Muscle layer of duodenum (tissue), 2 donors: ENCODE measurements at regions not wholly inside any gene's neighbourhood (a gene's known extent, or its start where the extent isn't known, plus 50 kb on each side); places are given as distances from the start of the nearest gene placed in this dataset.
"Not testable (repeated sequence)": the region's sequence is repeated elsewhere in the genome, so short reads cannot be mapped to it uniquely, and the experiment has no call there.

Experiments
- H3K27ac ChIP-seq: one replicate; pipeline ENCODE4 v1.7.0; 2013; ENCODE audit warnings: mild to moderate bottlenecking, low read length
- H3K27me3 ChIP-seq: one replicate; pipeline ENCODE4 v1.7.0; 2013; ENCODE audit warnings: low read depth, mild to moderate bottlenecking, control low read depth, low read length
- H3K36me3 ChIP-seq, 2 donors: one replicate each; pipeline ENCODE4 v1.7.0; 2013; ENCODE audit warnings: low read length in 2 of 2, control low read depth in 1 of 2, mild to moderate bottlenecking in 1 of 2; ENCODE audit not compliant: insufficient read depth in 2 of 2, control insufficient read depth in 1 of 2
- H3K4me1 ChIP-seq, 2 donors: one replicate each; pipeline ENCODE4 v1.7.0; 2013; ENCODE audit warnings: low read length in 2 of 2, mild to moderate bottlenecking in 2 of 2, control low read depth in 1 of 2, moderate library complexity in 1 of 2; ENCODE audit not compliant: insufficient read depth in 2 of 2, control insufficient read depth in 1 of 2
- H3K4me3 ChIP-seq, 2 donors: one replicate each; pipeline ENCODE4 v1.7.0; 2013; ENCODE audit warnings: low read length in 2 of 2, low read depth in 1 of 2, mild to moderate bottlenecking in 1 of 2
- H3K9me3 ChIP-seq, 2 donors: one replicate each; pipeline ENCODE4 v1.7.0; 2013; ENCODE audit warnings: low read length in 2 of 2, control low read depth in 1 of 2, mild to moderate bottlenecking in 1 of 2; ENCODE audit not compliant: control insufficient read depth in 1 of 2
- donor health status: healthy.

- not testable (repeated sequence) for H3K4me3 ChIP-seq, H3K4me1 ChIP-seq
These were observed 189.1 kb downstream of the DUSP10 start for GRCh38 chr1:221552792-221553191.

GRCh38 chr1:221555689-221556433 is 186.0 kb downstream of the DUSP10 start:
- no peaks in the 10 kb centered on the region for H3K36me3 ChIP-seq
- H3K27me3 ChIP-seq, result no peaks in the 10 kb centered on the region
- H3K4me3 ChIP-seq, result no peak overlapping the region
- no peak overlapping the region for H3K27ac ChIP-seq
- H3K4me1 ChIP-seq, result no peaks in the 10 kb centered on the region
- no peaks in the 10 kb centered on the region for H3K9me3 ChIP-seq

More at GRCh38 chr1:221552792-221553191, 189.1 kb downstream of the DUSP10 start:
- H3K36me3 ChIP-seq, H3K9me3 ChIP-seq, H3K27me3 ChIP-seq, H3K27ac ChIP-seq: not testable (repeated sequence)

- Histone ChIP-seq H3K9me3 (no peaks in the 10 kb centered on the region), H3K4me1 (no peaks in the 10 kb centered on the region), H3K27me3 (no peaks in the 10 kb centered on the region), H3K36me3 (no peaks in the 10 kb centered on the region), H3K27ac (no peak overlapping the region), H3K4me3 (no peak overlapping the region)
These were observed 185.5 kb downstream of the DUSP10 start for GRCh38 chr1:221556435-221556834.

GRCh38 chr1:221557013-221557412 is 184.9 kb downstream of the DUSP10 start:
- Histone ChIP-seq H3K9me3 (no peaks in the 10 kb centered on the region), H3K4me1 (no peaks in the 10 kb centered on the region), H3K4me3 (no peak overlapping the region), H3K27me3 (no peaks in the 10 kb centered on the region), H3K36me3 (no peaks in the 10 kb centered on the region), H3K27ac (no peak overlapping the region)

GRCh38 chr1:221558396-221558795 is 183.5 kb downstream of the DUSP10 start:
- no peaks in the 10 kb centered on the region for H3K4me1 ChIP-seq
- no peak overlapping the region for H3K4me3 ChIP-seq
- no peaks in the 10 kb centered on the region for H3K27me3 ChIP-seq
- no peaks in the 10 kb centered on the region for H3K36me3 ChIP-seq
- no peak overlapping the region for H3K27ac ChIP-seq
- no peaks in the 10 kb centered on the region for H3K9me3 ChIP-seq

- Histone ChIP-seq H3K4me3 (no peak overlapping the region), H3K9me3 (no peaks in the 10 kb centered on the region), H3K27me3 (no peaks in the 10 kb centered on the region), H3K27ac (no peak overlapping the region), H3K4me1 (no peaks in the 10 kb centered on the region), H3K36me3 (no peaks in the 10 kb centered on the region)
These were observed 182.0 kb downstream of the DUSP10 start for GRCh38 chr1:221559911-221560310.

GRCh38 chr1:221562542-221563475 is 179.1 kb downstream of the DUSP10 start:
- H3K27me3 ChIP-seq, result no peaks in the 10 kb centered on the region
- H3K9me3 ChIP-seq, result no peaks in the 10 kb centered on the region
- H3K36me3 ChIP-seq, result no peaks in the 10 kb centered on the region
- no peak overlapping the region for H3K27ac ChIP-seq
- no peaks in the 10 kb centered on the region for H3K4me1 ChIP-seq
- H3K4me3 ChIP-seq, result no peak overlapping the region

- H3K36me3 ChIP-seq, result no peaks in the 10 kb centered on the region
- H3K27me3 ChIP-seq, result no peaks in the 10 kb centered on the region
- no peak overlapping the region for H3K27ac ChIP-seq
- no peak overlapping the region for H3K4me3 ChIP-seq
- H3K4me1 ChIP-seq, result no peaks in the 10 kb centered on the region
- no peaks in the 10 kb centered on the region for H3K9me3 ChIP-seq
These were observed 178.4 kb downstream of the DUSP10 start for GRCh38 chr1:221563476-221563921.

GRCh38 chr1:221564891-221565290 is 177.0 kb downstream of the DUSP10 start:
- H3K9me3 ChIP-seq, result no peaks in the 10 kb centered on the region
- no peak overlapping the region for H3K4me3 ChIP-seq
- H3K4me1 ChIP-seq, result no peaks in the 10 kb centered on the region
- H3K36me3 ChIP-seq, result no peaks in the 10 kb centered on the region
- H3K27me3 ChIP-seq, result no peaks in the 10 kb centered on the region
- H3K27ac ChIP-seq, result no peak overlapping the region

- no peaks in the 10 kb centered on the region for H3K36me3 ChIP-seq
- no peaks in the 10 kb centered on the region for H3K9me3 ChIP-seq
- no peak overlapping the region for H3K4me3 ChIP-seq
- H3K27ac ChIP-seq, result no peak overlapping the region
- H3K4me1 ChIP-seq, result no peaks in the 10 kb centered on the region
- H3K27me3 ChIP-seq, result no peaks in the 10 kb centered on the region
These were observed 176.2 kb downstream of the DUSP10 start for GRCh38 chr1:221565711-221566110.

GRCh38 chr1:221567859-221568507 is 173.9 kb downstream of the DUSP10 start:
- H3K36me3 ChIP-seq, result no peaks in the 10 kb centered on the region
- no peaks in the 10 kb centered on the region for H3K9me3 ChIP-seq
- H3K4me1 ChIP-seq, result no peaks in the 10 kb centered on the region
- no peak overlapping the region for H3K27ac ChIP-seq
- H3K4me3 ChIP-seq, result no peak overlapping the region
- H3K27me3 ChIP-seq, result no peaks in the 10 kb centered on the region
